HG03159 (cell line): ENCODE measurements at regions not wholly inside any gene's neighbourhood (a gene's known extent, or its start where the extent isn't known, plus 50 kb on each side); places are given as distances from the start of the nearest gene placed in this dataset.

Source experiments
- ATAC-seq: cut with Tn5 transposase; IDR thresholded peaks from one replicate; pipeline ENCODE4 v1.9.1; 2021; ENCODE audit warnings: mild to moderate bottlenecking, moderate library complexity; ENCODE audit not compliant: unreplicated experiment

DNA sequence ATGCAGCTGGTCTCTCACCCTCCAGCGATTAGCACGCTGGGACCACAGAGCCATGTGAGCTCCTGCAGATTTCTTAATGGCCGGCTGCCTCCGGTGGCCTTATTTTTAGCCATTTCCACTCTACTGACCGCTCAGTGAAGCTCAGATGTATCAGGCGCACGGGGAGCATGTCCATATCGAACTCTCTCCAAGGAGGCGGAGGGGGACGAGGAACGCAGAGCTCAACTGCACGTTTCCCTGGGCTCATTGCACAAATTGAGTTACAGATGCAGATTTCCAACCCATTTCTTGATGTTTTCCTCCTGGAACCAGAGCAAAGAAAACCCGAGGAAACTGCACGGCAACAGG, 207.1 kb downstream of the CTTN start:
- no peak for ATAC-seq

- ATAC-seq: no peak
These were observed 207.5 kb downstream of the CTTN start for GRCh38 chr11:70605846-70606245.

DNA sequence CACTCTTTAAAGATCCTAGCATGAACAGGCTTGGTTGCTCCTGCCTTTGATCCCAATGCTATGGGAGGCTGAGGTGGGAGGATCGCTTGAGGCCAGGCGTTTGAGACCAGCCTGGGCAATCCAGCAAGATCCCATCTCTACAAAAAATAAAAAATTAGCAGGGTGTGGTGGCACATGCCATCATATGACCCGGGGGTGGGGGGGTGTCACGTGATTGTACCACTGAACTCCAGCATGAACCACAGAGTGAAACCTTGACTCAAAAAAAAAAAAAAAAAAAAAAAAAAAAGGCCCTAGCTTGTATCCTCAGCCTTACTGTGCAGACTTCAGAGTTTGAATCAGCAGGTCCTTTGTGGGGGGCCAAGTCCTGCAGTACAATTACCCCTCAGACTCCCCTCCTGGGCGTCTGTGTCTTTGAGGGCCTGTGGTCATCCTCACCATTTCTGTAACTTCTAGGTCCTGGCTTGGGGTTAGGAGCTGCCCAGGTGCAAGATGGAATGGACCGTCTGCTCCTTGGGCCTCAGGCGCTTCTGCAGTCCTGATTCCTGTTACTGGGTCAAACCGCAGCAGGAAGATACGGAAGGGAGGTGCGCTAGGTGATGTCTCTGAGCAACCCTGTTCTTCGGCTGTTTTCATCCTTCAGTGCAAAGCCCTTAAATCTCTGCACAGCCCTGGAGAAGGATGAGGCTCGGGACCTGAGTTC, 208.1 kb downstream of the CTTN start:
- no peak for ATAC-seq

GRCh38 chr11:70606951-70607330, 208.6 kb downstream of the CTTN start:
- no peak for ATAC-seq

DNA sequence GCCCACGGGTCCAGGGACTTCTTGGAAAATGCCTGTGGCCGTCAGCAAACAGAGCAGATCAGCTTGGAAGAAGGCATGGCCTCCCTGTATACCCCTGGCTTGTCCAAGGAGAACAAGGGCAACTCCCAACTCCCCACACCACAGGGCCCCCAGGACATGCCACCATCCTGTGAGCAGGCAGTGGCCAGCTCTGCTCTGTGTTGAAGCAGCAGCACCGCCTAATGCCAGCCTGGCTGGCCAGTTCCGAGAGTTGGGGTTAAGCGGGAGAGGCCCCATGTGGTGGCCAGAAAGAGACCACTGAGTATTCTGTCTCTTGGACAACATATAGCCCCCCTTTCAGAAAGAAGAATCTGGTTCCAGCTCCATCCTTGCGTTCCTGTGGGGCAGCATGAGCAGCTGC, 209.2 kb downstream of the CTTN start:
- ATAC-seq: no peak

DNA sequence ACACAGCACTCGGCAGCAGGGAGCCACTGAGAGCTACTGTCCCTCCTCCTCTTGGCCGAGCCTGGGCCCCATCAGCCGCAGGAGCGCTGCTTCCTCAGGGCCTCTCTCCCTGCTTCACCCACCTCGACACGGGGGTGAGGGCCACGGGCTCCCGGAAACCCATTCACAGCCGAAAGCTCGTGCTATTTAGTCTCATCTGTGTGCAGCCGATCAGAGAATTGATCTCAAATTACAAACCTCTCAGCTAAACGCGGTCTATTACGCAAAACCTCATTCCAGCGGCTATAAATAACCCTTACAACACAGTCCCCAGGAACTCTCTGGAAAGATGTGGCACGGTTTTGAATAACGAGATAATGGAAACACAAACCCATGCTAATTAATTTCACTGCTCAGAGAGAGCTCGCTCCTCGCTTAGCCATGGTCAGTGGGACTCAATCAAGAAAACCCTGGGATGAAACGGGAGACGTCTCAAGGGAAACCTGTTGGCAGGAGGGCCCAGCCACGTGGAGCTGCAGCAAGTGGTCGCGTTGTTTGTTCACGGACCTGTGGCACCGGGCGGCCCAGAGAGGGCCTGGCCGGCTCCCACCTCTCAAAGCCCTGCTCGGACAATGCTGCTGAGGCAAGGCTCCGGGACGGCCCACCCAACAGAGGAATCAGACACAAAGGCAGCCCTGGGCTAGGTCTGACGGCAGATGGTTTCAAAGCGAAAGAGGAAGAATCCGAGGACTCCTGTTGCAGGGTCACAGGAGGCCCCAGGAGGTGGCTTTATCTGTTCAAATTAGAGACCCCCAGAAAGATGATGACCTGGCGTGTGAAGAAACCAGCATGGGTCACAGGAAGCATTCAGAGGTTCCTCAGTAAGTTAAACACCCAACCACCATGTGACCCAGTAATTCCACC, 210.5 kb downstream of the CTTN start:
- no peak for ATAC-seq

DNA sequence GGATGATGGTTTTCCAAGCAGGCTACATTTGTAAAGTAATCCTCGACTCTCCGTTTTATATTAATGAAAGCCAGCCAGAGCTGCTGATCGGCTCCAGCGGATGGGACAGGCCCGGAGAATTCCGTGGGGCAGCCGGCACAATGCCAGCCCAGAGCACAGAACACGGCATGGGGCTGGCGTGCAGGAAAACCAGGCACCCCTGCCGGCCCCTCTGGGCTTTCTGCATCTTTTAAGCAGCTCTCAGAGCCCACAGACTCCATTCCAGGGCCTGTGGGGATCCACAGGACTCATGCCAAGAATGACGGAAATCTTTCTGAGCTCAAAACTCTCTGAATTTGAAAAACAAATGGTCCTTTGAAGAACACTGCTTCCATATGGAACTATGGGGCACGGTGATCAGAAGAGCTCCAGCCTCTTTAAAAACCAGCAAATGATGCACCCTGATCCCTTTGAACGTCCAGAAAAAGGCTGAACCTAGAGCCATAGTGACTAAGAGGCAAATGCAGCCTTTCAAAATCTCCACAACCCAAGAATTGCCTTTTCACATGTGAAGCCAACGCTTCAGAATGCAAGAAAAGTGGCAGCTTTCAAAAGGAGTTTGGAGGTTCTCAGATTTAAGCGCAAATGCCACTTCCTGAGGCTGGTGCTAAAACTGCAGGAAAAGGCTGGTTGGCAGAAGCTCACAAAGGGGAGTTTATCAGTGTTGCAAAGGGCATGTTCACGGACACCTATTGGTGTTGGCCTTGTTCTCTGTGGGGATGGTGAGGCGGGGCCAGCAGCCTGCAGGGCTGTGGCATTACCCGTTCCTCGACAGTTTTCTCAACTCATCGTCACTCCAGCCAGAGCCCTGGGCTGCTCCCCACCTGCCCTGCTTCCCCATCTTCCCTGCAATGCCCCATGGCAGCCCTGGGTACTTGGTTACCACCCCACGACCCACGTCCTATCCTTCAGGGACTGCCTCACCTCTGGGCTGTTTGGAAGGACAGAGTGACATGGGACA, 212.5 kb downstream of the CTTN start:
- no peak for ATAC-seq

- ATAC-seq: no peak
These were observed 213.5 kb downstream of the CTTN start for GRCh38 chr11:70611821-70612220.

GRCh38 chr11:70612459-70613141, 214.3 kb downstream of the CTTN start:
- no peak for ATAC-seq

DNA sequence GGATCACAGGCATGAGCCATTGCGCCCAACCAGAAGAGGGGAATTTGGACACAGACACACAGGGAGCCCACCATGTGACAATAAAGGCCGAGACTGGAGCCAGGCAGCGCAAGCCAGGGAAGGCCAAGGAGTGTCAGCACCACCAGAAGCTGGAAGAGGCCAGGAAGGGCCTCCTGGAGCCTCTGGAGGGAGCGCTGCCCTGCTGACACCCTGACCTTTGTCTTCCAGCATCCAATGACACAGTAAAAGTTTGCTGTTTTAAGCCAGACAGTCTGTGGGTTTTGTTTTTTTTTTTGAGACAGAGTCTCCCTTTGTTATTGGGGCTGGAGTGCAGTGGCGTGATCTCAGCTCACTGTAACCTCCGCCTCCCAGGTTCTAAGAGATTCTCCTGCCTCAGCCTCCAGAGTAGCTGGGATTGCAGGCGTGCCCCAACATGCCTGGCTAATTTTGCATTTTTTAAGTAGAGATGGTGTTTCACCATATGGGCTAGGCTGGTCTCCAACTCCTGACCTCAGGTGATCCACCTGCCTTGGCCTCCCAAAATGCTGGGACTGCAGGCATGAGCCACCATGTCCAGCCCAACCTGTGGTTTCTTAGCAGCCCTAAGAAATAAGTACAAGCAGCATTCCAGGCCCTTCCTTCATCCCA, 215.8 kb downstream of the CTTN start:
- ATAC-seq: no peak

- ATAC-seq: no peak
These were observed 216.9 kb downstream of the CTTN start for GRCh38 chr11:70615036-70615875.

DNA sequence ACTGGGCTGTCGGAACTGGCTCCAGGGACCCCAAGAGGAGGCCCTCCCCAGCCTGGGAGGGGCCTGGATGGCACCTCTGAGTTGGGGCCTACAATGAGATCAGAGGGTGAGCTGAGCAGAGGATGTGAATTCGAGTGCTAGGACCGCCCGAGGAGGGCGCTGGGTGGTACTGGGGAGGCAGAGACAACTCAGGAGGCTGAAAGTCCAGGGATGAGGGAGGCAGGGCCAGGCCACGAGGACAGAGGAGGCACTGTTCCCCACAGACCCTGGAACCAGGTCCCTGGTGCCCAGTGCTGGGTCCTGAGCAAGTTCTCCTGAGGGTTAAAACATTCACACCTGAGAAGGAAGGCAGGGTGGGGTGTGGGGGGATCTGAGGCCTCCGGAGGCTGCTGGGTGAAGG, 218.0 kb downstream of the CTTN start:
- ATAC-seq: no peak

GRCh38 chr11:70616938-70617654, 218.8 kb downstream of the CTTN start:
- ATAC-seq: no peak

- ATAC-seq: no peak
These were observed 220.2 kb downstream of the CTTN start for GRCh38 chr11:70618431-70619101.

DNA sequence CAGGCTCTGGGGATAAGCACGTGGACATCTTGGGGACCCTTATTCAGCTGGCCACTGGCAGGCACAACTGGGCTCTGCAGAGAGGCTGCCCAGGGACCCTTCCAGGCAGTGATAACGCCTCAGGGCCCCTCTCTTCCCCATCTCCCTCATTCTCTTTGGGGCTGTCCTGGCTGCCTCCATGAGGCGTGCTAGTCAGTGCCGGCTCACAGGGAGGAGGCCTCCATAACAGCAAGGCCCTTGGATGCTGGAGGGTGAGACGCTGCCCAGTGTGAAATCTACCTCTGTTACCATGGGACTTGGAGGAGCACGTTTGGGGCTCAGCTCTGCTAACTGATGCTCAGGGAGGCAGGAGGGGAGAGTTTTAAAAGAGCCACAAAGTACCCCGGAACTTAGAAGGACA, 221.3 kb downstream of the CTTN start:
- ATAC-seq: no peak

DNA sequence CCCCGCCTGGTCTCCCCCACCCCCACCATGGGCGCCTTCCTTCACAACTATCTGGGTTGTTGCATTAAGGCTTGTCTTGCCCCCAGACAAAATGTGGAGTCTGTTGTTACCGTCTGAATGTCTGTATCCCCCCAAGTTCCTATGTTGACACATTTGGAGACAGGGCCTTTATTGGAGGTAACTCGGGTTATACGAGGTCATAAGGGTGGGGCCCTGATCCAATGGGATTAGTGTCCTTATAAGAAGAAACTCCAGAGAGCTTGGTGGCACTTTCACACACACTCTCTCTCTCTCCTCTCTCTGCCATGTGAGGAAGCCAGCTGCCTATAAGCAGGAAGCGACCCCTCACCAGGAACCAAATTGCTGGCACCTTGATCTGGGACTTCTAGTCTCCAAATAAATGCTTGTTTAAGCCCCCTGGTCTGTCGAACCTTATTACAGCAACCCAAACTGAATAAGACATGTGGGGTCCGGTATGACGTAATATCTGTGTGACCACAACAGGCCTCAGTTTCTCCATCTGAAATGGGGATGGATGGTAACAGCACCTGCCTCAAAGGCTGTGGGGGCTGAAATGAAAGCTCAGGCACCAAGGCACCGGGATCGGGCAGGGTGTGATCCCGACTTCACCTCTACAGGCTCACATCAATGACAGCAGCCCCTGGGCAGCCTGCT, 222.3 kb downstream of the CTTN start:
- ATAC-seq: no peak

GRCh38 chr11:70621241-70621640, 222.9 kb downstream of the CTTN start:
- no peak for ATAC-seq
